Stimulated activated CD4-positive, alpha-beta T cell treated with anti-CD3 and anti-CD28 coated beads, Interleukin-4, amount 100 ng/mL, for 1 hour (primary cell): ENCODE measurements at regions not wholly inside any gene's neighbourhood (a gene's known extent, or its start where the extent isn't known, plus 50 kb on each side); places are given as distances from the start of the nearest gene placed in this dataset.

ENCODE experiments used
- DNase-seq: peaks from one replicate; pipeline ENCODE4 v3.0.0-alpha.2; 2020

DNA sequence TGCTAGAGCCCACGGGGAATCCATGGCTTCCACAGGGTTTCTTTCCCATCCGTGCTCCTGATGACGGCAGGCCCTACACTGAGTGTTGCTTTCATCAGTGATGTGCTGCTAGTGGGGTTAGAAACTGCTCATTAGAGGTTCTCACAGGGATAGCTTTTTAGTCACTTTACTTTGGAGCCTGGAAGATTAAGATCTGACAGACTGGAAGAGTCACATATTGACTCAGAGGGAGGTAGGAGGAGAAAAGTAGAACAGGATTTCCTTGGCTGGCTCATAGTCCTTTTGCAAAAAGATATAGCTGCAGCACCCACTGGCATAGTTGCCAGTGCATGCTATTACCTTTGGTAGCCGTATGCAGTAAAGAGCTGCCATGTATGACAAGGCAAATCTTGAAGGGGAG lies 890.3 kb downstream of the C6orf118 start:
- DNase-seq = no peak

DNA sequence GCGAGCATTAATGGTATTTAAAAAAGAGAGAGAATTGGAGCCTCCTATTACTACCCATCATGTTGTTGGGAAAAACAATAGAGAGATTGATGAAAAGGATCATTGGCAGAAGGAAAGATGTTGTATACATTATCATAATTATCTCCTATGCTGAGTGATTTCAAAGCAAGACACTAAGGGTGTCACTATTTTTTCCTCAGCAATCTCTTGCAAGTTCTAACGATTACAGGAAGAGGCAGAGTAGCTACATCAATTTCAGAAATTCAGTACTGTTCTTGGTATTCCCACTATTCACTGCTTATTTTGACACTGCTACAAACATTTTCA lies 891.2 kb downstream of the C6orf118 start:
- DNase-seq = no peak

DNA sequence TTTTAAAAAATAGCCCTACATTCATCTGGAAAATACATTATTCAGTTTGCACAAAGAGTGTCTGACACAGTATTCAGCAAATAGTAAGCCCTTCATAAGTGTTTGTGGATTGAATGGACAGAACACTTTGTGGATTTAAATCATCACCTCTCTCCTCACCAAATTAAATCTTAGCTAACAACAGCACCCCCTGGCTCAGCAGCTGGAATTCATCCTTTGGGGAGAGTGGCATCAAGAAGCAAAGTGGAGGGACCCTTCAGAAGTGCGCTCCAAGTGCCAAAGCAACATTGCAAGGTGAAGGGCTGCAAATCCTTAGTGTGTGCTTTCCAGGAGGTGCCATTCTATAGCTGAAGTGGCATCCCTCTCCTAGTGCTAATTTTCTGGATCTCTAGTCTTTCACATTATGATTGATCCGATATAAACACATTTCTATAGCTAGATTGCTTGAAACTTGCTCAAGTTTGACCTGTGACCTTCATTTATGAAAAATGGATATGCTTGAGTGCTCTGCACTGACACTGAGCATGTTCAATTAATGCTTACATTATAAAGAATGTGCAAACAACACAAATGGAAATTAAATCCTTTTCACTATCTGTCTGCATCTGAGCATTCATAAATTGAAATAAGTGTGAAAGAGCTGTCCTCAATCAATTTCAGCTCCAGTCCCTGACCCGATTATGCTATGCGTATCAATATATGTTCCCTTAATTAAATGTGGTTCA lies 891.7 kb downstream of the C6orf118 start:
- no peak for DNase-seq

DNA sequence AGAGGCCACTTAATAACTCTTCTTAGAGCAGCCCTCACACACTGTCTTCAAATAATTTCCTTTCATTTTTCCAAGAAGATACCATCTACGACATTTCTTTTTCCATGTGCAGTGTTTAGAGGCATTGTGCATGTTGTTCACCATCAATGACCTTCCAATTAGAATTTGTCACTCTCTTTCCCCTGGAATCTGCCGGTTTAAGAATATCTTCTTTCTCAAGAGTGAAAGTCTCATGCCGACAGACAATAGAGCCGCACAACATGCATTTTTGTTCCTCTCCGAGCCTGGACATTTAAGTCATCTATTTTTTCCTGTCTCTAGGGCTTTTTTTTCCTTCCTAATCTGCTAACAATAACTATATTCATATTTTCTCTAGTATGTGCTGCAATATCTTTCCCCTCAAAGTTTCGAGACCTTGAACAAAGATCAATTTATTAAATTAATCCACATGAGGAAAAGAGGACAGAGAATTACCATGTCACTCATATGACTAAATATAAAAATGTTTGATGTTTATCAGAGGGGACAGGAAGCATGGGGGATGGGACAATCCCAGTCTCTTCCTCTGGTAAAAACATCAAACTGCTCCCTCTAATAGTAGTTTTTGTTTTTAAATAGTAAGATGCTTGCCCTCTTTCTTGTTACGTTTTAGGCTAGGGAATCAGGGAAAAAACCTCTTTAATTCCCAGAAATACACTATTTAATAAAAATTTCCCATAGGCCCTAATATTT lies 893.4 kb downstream of the C6orf118 start:
- no peak for DNase-seq

DNA sequence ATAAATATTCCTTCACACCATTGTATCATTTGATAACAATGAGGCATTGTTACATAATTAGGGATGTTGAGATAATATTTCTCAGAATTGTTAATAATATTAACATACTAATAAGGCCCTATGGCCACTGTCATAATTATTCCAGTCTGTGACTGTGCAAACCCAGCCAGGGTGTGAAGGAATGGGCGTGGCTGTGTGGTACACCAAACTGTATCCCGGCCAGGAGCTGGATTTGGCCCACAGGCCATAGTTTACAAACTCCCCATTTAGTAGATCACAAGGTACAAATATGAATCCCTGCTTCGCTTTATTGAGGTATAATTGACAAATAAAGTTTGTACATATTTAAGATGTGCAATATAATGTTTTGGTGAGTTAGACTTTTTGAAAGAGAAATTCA lies 894.7 kb downstream of the C6orf118 start:
- DNase-seq = no peak

DNA sequence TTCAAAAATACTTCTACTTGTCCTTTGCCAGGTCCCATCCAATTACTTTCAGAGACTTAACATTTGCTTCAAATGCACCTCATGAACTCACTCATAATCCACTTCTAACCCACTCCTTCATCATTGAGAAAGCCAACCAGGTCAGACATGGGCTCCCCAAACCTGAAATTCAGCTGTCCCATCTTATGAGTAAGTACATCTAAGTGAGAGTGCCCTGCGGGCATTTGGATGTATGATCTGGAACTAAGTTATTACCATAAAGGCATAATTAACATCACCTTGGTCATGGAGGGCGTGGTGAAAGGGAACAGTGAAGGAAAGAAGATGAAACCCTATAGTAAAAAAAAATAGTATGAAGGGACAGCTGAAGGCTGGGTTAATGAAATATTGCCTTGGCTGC lies 896.8 kb downstream of the C6orf118 start:
- DNase-seq = no peak

DNA sequence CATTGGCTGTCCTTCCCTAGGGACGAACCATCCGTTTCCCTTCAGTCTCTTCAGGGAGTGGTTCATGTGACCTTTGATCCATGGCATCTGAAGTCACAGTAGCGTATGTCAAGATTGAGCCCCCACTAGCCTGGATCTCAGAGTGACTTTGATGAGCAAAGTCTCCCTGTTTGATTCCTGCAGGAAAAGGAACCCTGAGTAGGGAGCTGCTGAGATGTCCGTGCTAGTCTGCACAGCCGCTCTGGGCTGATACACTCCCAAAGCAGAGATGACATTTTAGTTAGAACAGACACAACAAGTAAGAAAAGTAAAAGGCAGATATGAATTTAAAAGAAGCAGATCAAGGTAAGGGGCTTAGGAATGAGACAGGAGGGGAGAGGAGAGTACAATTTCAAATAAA lies 899.4 kb downstream of the C6orf118 start:
- no peak for DNase-seq

DNA sequence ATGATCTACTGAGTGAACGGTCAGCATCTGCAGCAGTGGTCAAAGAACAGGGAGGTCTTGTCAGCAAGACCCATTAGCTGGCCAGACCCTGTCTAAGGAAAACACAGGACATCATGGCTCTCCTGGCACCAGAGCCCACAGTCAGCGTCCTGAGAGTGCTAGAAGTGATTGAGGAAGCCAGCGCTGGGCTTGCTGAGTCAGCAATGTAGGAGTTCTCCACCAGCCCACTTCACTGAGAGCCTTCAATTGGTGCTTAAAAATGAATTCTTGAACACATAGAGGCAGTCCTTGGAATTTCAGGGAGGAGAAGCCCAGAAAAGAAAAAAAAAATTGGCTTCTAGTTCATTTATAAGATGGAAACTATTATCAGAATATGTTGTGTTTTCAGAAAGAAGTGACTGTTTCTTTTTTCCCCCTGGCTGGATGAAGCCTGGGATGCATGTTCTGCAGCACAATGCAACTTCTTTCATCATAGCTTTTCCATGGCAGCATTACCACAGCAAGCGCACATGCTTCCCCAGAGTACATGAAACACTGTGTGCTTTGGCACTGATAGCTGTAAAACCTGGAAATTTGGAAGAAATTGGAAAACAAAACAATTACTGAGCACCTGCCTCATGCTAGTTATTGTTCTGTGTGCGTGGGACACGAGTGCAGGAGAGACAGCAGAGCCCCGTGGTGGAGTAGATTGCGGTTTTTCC lies 899.9 kb downstream of the C6orf118 start:
- DNase-seq = no peak

DNA sequence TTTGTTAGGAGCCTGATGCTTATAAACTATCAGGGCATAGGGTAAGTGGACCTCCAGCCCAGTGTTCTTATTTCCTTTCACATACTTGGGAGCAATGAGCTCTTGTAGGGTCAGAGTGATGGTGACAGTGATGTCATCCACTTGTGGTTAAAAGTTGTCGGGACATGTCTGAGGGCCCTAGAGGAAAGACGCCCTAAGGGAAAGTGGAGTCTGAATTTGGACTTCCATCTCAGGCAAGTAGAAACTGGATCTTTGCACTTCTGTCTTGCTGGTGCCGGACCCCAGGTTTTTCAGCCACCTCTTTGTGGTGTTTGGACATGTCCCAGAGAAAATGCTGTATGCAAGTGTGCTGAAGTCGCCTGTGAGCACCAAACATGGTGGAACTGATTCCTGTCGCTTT lies 900.5 kb downstream of the C6orf118 start:
- no peak for DNase-seq

DNA sequence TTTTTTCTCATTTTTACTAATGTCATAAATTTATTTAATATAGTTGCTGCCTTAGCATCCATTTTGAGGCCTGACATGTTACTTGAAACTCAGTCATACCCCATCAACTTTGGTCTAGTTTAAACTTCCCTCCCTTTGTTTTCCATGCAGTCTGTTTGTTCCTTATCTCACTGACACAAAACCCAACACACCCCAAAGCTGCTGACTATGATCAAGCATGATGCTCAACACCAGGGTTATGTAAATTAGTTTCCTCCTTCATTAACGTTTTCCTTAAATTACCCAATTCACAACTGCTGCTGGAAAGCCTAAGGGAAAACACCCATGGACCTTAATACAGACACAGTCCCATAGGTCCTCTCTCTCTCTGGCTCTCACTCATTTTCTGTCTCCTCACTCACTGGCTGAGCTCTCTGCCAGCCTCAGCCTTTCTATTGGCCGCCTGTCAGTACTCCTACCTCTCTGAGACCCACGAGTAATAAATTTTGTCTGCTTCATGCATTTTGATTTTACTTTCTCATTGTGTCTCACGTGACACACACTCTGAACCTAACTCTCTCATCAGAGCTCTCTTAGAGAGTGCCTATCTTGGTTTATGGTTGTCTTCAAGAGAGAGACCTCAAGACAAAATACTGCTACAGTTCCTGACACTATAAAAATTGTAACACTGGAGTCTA lies 904.5 kb downstream of the C6orf118 start:
- DNase-seq = no peak

DNA sequence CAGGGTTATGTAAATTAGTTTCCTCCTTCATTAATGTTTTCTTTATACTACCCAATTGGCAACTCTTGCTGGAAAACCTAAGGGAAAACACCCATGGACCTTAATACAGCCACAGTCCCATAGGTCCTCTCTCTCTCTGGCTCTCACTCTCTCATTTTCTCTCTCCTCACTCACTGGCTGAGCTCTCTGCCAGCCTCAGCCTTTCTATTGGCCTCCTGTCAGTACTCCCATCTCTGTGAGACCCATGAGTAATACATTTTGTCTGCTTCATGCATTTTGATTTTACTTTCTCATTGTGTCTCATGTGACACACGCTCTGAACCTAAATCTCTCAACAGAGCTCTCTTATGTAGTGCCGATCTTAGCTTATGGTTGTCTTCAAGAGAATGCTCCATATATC lies 907.5 kb downstream of the C6orf118 start:
- DNase-seq = no peak

DNA sequence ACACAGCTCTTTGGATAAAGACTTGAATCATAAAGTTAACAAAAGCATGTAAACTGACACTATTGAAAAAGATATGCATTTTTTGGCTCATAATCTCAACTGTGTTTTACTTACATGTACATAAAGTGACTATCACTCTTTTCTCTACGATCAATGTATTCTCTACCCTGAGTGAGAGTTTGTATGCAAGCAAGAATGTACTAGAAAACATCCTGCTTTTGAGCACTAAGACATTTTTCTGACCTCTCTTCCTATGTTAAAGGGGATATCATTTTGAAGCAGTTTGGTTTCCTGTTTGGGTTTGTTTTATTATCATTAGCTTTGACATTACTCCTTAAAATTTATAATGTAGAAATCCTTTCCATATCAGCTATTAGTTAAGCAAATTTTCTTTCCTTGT lies 910.8 kb downstream of the C6orf118 start:
- DNase-seq = no peak

DNA sequence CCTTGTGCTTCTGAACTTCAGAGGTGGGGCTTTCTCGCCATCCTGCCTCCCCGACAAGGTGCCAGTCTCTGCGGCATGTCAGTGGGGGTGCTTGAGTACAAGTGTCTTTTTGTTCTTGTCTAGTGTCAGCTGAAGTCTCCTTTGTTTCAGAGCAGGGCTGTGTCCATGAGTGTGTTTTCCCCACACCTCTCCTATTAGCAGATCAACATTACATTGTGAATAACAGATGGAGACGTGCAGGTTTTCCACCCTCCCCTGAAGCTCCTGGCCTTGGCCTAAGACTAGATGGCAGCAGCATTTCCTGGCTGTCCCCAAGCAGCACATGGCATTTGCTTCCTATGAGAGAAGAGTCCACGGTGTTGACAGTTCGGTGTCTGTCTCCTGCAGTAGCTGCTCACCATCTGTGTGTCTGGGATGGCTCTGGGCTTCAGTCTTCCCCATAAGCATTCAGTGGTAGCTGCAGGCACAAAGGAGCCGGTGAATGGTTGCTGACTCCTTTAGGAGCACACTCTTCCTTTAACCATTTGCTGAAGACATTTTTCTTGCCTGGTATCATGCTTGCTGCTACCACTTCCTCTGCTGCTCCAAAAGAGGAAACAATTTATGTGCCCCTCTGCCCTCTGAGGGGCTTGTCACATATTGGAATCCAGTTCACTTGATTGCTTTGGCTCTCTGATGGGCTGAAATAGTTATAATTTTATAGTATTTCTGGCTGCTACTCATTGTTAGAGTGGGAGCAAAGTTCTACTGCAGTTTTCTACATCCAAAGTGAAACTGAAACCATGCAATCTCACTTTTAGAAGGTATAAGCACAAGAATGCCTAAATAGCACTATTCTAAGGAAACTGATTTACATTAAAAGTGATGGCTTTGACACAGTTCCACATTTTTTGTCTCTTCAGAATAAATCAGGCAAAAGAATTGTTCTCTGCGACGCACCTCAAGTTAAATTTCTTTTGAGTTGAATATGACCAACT lies 913.0 kb downstream of the C6orf118 start:
- no peak for DNase-seq

DNA sequence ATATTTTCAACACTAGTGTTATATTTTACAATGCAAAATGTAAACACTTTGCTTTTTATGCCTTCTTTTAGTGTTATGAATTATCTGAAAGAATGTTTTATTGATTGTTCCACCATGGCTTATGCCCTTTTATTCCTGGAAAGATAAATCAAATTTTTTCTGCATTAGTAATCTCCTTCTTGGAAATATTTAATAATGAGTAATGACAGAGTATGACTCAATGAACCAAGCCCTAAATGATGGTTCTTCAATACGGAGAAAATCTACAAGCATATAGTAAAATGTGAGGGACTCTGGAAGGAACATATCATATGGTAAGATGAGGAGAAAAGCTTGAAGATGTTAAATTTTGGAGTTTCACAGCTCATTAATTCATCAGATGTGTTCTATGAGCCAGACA lies 929.6 kb downstream of the C6orf118 start:
- DNase-seq = no peak

DNA sequence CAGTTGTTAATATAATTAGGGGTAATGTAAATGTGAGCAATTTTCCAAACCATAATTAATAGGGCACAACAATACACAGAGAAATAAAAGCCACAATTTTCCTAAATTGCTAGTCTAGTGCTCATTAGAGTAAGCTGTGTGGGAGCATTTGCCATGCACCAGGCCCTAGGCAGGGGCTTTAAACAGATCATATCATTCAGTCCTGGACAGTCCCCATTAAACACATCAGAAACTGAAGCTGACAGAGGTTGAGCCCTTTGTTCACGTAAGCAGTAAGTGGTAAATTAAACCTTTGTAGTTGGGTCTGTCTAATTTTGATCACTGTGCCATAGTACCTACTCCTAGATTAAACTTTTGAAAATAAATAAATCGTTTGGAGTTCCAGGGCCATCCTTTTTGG lies 931.1 kb downstream of the C6orf118 start:
- no peak for DNase-seq

DNA sequence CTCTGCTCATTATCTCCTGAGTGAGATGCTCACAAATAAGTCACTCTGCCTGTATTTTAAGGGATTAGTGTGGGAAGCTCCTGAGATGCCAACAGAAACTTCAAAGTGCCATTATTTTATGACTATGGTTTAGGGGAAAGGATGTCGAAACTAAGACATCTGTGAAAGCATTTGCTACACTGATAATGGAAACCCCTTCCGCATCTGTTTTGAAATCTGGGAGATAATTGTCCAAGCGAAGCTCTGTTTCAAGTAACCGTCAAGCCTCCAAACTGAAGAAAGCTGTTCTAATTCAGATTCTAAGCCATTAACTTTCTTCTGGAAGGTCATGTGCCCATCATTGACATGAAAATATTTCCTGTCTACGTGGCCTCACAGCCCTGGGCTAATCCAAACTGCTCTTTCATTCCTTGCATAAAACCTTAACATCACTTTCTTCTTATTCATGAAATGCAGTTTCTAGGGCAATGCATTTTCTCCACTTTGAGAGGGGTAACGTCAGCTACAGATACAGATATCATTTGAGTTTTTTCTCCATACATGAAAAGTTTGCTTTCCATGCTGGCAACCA lies 932.0 kb downstream of the C6orf118 start:
- no peak for DNase-seq

DNA sequence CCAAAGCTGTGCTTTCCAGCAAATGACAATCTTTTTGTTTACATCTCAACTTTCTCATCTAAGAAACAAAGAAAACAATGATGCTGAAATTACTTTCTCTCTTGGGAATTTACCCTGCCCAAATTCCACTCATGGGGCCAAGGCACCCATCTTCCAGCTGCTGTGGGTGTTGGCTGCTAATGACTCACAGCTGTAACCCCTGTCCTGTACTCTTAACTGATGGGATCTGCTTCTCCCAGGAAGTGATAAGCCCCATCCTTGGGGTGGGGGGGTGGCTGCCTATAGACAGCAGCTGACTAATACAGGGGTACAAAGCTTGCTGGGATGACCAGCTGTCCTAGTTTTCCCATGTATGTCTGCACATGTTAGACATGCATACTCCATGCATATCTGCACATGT lies 938.6 kb downstream of the C6orf118 start:
- DNase-seq = no peak

DNA sequence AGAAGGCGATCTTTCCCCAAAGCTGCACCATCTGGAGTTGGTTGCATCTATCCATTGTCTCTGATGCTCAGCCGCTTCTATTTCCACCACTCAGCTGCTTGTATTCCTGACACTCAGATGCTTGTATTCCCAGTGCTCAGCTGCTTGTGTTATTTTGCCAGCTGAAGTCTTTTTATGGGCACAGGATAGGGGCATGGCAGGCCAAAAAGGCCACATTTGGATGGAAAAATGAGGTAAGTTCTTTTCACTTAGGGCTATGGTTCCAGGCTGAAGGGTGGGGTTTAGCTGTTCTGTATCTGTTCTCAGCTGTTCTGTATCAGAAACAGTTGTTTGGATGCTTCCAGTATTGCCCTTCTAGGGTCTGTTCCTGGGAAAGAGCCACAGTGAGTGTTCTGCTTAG lies 944.9 kb downstream of the QKI start:
- no peak for DNase-seq

DNA sequence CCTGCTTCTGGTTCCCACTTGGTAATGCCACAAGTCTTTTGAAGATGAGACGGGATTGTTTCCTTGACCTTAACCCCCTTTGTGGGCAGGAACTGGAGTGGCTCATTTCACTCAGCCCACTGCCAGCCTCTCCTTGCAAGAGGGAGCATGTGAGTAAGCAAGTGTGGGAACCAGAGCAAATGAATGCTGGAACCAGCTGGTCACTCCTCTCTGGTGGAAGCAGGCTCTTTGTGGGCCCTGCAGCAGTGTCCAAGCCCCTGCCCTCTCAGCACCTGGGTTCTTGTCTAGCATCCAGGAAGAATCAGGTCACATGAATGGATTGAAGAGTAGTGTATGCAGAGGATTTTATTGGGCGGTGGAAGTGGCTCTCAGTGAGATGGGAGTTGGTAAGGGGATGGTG lies 944.5 kb downstream of the QKI start:
- no peak for DNase-seq

DNA sequence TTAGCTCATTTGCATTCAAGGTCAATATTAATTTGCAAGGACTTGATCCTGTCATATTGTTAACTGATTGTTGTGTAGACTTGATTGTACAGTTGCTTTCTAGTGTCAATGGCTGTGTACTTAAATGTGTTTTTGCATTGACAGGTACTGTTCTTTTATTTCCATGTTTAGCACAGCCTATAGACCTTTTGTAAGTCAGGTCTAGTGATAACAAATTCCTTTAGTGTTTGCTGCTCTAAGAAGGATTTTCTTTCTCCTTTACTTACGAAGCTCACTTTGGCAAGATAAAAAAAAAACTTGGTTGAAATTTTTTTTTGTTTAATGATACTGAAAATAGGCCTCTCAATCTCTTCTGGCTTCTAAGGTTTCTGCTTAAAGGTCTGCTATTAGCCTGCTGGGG lies 942.3 kb downstream of the QKI start:
- DNase-seq = no peak

DNA sequence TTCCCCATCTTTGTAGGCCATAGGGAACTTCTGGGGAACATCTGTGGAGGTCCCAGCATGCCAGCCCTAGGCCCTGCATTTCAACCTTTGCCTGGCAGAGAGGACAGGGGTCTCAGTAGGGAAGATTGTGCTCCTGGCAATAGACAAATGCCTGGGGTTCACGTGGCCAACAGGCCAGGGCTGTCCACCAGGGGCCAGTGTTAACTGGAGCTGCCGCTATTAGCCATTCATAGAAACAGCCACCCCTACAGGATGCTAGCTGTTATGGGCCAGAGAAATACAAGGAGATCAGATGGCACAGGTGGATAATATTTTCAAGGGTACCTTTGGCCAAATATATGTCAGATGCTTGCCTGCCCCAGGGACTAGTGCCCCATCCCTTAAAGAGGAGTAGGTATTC lies 932.9 kb downstream of the QKI start:
- DNase-seq = no peak

DNA sequence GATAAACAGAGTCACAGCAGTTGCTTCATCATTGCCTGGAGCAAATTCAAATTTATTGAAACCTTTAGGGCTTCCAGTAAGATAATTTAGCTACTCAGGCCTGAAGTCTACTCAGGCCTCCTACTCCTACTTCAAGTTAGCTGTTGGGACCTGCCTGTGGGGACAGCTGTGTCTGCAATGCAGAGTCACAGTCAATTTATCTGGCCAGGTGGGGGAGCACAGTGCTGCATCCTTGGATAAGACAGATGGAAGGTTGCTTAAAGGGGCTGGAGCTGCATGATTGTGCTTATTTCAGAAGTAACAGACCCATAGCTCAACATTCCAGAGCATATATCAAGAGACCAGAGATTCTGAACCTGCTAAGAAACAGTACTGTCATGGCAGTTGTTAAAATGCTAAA lies 932.1 kb downstream of the QKI start:
- no peak for DNase-seq
